Mammary epithelial cell (primary cell): ENCODE measurements at regions not wholly inside any gene's neighbourhood (a gene's known extent, or its start where the extent isn't known, plus 50 kb on each side); places are given as distances from the start of the nearest gene placed in this dataset.

ENCODE experiments used
- EZH2 ChIP-seq: IDR thresholded peaks from 2 replicates; pipeline ENCODE4 v1.6.1; 2012; ENCODE audit warnings: low read length, inconsistent platforms, borderline replicate concordance
- TF ChIP-seq, protein P1 (sequence below), 2 donors: IDR thresholded peaks in 1 of 2; conservative IDR thresholded peaks in 1 of 2; 2 replicates each; pipeline ENCODE4 v1.5.1; 2011 to 2012; ENCODE audit warnings: inconsistent platforms in 2 of 2, low read length in 2 of 2, mild to moderate bottlenecking in 2 of 2, control low read depth in 1 of 2, low read depth in 1 of 2; ENCODE audit not compliant: insufficient read depth in 1 of 2; ENCODE audit errors: extremely low read depth in 1 of 2

DNA sequence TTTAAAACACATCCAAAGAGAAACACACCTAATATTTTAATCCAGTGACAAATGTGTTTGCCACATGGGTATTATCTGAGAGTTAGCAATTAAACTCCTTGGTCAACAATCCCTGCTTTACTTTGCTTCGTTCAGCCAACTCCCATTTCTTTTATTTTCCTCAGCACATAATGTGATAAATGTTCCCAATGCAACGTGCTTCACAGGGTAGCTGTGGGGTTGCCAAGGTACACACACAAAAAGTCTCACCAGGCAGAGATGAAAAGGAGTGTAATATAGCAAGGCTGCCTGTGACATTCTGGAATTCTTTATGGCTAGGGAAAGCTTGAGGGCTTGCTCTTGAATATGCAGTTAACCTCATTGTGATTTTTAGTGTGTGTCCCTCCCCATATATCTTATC, 208.0 kb upstream of the DIO2 start:
- TF ChIP-seq, protein P1, sequence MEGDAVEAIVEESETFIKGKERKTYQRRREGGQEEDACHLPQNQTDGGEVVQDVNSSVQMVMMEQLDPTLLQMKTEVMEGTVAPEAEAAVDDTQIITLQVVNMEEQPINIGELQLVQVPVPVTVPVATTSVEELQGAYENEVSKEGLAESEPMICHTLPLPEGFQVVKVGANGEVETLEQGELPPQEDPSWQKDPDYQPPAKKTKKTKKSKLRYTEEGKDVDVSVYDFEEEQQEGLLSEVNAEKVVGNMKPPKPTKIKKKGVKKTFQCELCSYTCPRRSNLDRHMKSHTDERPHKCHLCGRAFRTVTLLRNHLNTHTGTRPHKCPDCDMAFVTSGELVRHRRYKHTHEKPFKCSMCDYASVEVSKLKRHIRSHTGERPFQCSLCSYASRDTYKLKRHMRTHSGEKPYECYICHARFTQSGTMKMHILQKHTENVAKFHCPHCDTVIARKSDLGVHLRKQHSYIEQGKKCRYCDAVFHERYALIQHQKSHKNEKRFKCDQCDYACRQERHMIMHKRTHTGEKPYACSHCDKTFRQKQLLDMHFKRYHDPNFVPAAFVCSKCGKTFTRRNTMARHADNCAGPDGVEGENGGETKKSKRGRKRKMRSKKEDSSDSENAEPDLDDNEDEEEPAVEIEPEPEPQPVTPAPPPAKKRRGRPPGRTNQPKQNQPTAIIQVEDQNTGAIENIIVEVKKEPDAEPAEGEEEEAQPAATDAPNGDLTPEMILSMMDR (conservative IDR thresholded peaks at IDR 0.05 in 1 of 2, IDR thresholded peaks at IDR 0.05 in 1 of 2; ENCODE audit: extremely low read depth in 1 of 2, insufficient read depth in 1 of 2, low read depth in 1 of 2, low read length in 2 of 2), result no peak
- no peak for TF ChIP-seq EZH2
